H1 (cell line): ENCODE measurements at regions not wholly inside any gene's neighbourhood (a gene's known extent, or its start where the extent isn't known, plus 50 kb on each side); places are given as distances from the start of the nearest gene placed in this dataset.

ENCODE experiments used
- CEBPB ChIP-seq: IDR thresholded peaks from 2 replicates; pipeline ENCODE4 v1.6.1; 2012; ENCODE audit warnings: low read depth, low read length
- CTCF ChIP-seq, 3 experiments: IDR thresholded peaks; 1 replicate in 2 of 3; 2 replicates in 1 of 3; pipeline versions ENCODE4 v1.5.1 to v1.6.1; 2011; ENCODE audit warnings: low read length in 3 of 3, mild to moderate bottlenecking in 3 of 3, inconsistent platforms in 2 of 3, low read depth in 1 of 3, moderate library complexity in 1 of 3; ENCODE audit not compliant: insufficient read depth in 1 of 3; ENCODE audit errors: control extremely low read depth in 1 of 3
- EP300 ChIP-seq, 2 experiments: IDR thresholded peaks; 1 replicate in 1 of 2; 2 replicates in 1 of 2; pipeline ENCODE4 v1.6.1; 2011 to 2012; ENCODE audit warnings: low read depth in 2 of 2, low read length in 2 of 2, mild to moderate bottlenecking in 2 of 2, borderline replicate concordance in 1 of 2, inconsistent platforms in 1 of 2, moderate library complexity in 1 of 2
- GABPA ChIP-seq: IDR thresholded peaks from 2 replicates; pipeline ENCODE4 v1.6.1; 2011; ENCODE audit warnings: mild to moderate bottlenecking, low read length, moderate library complexity, borderline replicate concordance; ENCODE audit not compliant: insufficient read depth
- RAD21 ChIP-seq, 2 experiments: IDR thresholded peaks in 1 of 2; conservative IDR thresholded peaks in 1 of 2; 2 replicates each; pipeline ENCODE4 v1.6.1; 2011; ENCODE audit warnings: low read depth in 2 of 2, low read length in 2 of 2, improper control_type of control experiment in 1 of 2, inconsistent platforms in 1 of 2, mild to moderate bottlenecking in 1 of 2, moderate library complexity in 1 of 2
- SRF ChIP-seq: IDR thresholded peaks from 2 replicates; pipeline ENCODE4 v1.6.1; 2011; ENCODE audit warnings: mild to moderate bottlenecking, low read depth, low read length, moderate library complexity
- TAF1 ChIP-seq: IDR thresholded peaks from 2 replicates; pipeline ENCODE4 v1.6.1; 2011; ENCODE audit warnings: mild to moderate bottlenecking, low read depth, low read length
- USF2 ChIP-seq: IDR thresholded peaks from 2 replicates; pipeline ENCODE4 v1.6.1; 2011; ENCODE audit warnings: low read length, improper control_type of control experiment

- TF ChIP-seq CTCF (IDR thresholded peaks at IDR 0.05; ENCODE audit: control extremely low read depth in 1 of 3, insufficient read depth in 1 of 3, low read depth in 1 of 3, low read length in 3 of 3) (no peak), USF2 (no peak), GABPA (no peak), SRF (no peak), RAD21 (IDR thresholded peaks at IDR 0.05 in 1 of 2, conservative IDR thresholded peaks at IDR 0.05 in 1 of 2; ENCODE audit: low read depth in 2 of 2, low read length in 2 of 2) (no peak), EP300 (IDR thresholded peaks at IDR 0.05; ENCODE audit: borderline replicate concordance in 1 of 2, low read depth in 2 of 2, low read length in 2 of 2) (no peak), CEBPB (no peak), TAF1 (no peak)
Observed at GRCh38 chr6:8710668-8711431, 275.5 kb upstream of the SLC35B3 start.
